ENCODE measurements at regions not wholly inside any gene's neighbourhood (a gene's known extent, or its start where the extent isn't known, plus 50 kb on each side); places are given as distances from the start of the nearest gene placed in this dataset.

GRCh38 chr7:52980129-52980528 is 55.3 kb upstream of the POM121L12 start:
- no peak for DNase-seq (ENCODE audit: extremely low read depth, low read depth, low spot score)

GRCh38 chr7:52973126-52973525 is 62.3 kb upstream of the POM121L12 start:
- no peak for DNase-seq (ENCODE audit: extremely low read depth, low read depth, low spot score)

DNA sequence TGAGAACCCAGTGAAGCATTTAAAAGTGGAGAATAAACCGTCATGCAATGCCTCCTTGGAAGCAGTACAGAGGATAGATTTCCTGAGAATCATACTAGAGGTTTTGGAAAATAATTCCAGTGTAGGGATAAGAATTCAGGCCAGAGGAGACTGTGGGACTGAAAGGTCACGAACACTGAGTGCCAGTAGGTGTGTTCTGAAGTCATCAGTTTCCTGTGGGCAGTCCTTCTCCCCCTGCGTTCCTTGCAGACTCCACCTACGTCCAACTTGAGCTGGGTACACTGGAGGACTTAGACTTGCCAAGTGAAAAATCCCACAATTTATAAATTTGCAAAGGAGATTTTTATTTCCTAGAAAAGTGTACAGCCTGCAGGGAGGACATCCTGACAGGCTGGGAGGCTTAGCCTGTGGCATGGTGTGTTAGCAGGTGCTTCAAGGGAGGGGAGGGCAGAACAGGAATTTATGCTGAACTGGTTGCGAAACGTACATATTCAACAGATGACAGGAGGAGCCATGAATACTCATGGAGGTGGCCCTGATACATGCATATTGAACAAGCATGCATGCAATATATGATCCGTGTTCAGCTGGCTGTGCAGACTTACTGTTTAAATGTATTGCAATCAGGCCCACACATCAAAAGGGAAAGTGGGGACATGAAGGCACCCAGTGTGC is 72.9 kb upstream of the POM121L12 start:
- no peak for DNase-seq (ENCODE audit: extremely low read depth, low read depth, low spot score)

DNA sequence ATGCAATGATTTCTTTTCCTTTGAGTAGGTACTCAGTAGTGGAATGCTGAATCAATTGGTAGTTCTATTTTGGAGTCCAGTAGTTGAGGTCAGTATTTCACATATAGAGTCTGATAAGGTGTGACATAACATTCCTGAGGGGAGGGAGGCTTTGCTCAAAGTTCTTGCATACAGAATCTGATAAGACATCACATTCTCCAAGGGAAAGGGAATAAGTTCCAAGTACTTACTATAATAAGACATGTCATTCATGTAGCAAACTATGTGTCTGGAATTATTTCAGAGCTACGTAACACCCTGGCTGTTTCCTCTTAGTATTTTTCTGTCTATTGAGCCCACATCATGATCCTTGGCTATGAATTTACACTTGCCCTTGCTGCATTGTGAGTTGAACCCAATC is 74.3 kb upstream of the POM121L12 start:
- DNase-seq (ENCODE audit: extremely low read depth, low read depth, low spot score): no peak

- no peak for DNase-seq (ENCODE audit: extremely low read depth, low read depth, low spot score)
Measured at GRCh38 chr7:52959878-52960660, 75.4 kb upstream of the POM121L12 start.

DNA sequence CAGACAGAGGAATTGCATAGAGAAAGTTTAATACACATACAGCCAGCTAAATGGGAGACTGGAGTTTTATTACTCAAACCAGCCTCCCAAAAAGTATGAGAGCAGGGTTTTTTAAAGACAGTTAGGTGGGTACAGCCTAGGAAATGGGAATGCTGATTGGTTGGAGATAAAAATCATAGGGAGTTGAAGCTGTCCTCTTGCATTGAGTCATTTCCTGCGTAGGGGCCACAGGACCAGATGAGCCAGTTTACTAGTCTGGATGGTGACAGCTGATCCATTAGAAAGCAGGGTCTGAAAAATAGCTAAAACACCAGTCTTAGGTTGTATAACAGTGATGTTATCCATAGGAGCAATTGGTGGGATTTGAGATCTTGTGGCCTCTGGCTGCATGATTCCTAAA is 76.1 kb upstream of the POM121L12 start:
- no peak for DNase-seq (ENCODE audit: extremely low read depth, low read depth, low spot score)

- DNase-seq (ENCODE audit: extremely low read depth, low read depth, low spot score): no peak
Measured at GRCh38 chr7:52958621-52959140, 76.8 kb upstream of the POM121L12 start.

DNA sequence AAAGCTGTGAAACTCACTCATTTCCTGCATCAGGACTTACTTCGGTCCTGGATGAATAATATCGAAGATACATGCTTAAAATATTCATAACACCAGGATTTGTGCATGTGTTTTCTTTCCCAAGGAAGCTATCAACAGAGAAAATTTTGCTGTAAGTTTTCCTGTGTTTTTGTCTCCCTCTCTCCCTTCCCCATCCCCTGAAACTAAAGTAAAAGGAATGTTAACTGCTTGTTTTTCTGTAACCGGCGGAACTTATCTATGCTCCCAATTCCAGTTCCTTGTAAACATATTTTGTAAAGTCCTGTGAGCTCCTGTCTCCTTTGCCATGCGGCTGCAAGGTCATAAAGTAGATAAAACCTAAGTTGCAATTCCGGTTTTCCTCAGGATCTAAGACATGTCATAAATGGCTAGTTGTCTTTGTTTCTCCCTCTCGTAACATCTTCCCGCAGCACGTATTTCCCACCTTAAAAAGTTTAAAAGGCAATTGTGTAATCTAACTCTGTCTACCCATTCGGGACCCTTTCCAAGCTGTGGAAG is 79.0 kb upstream of the POM121L12 start:
- no peak for DNase-seq (ENCODE audit: extremely low read depth, low read depth, low spot score)

- DNase-seq (ENCODE audit: extremely low read depth, low read depth, low spot score): no peak
Measured at GRCh38 chr7:52955522-52955921, 79.9 kb upstream of the POM121L12 start.

GRCh38 chr7:52944921-52945320 is 90.5 kb upstream of the POM121L12 start:
- no peak for DNase-seq (ENCODE audit: extremely low read depth, low read depth, low spot score)

GRCh38 chr7:52940481-52940880 is 95.0 kb upstream of the POM121L12 start:
- no peak for DNase-seq (ENCODE audit: extremely low read depth, low read depth, low spot score)

DNA sequence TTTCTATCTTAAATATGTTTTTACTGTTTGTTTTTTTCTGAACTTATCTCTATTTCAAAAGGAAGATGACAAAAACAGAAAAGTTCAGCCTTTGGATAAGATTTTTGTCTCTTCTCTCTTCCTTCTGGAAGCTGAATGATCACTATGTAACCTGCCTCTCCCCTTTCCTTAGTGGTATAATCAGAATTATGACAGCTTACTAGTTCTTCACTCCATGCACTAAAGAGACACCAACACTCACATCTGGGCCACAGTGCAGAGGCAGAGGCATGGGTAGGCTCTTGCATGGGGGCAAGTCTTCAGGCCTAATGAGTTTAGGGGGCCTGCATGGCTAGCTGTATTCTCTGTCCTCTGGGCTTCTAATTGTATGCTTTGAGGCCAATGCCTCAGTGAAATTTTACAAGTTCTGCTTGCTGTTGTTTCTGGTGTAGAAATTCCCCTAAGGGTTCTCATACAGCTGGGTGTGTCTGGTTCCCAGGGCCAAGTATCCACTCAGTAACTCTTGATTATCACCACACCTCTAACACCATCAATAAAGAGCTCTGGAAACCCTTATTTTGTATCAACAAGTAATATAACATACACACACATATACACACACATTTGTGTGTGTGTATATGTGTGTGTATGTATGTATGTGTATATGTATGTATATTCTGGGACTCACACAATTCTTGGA is 96.8 kb upstream of the POM121L12 start:
- no peak for DNase-seq (ENCODE audit: extremely low read depth, low read depth, low spot score)

- DNase-seq (ENCODE audit: extremely low read depth, low read depth, low spot score): no peak
Measured at GRCh38 chr7:52936750-52937149, 98.7 kb upstream of the POM121L12 start.

DNA sequence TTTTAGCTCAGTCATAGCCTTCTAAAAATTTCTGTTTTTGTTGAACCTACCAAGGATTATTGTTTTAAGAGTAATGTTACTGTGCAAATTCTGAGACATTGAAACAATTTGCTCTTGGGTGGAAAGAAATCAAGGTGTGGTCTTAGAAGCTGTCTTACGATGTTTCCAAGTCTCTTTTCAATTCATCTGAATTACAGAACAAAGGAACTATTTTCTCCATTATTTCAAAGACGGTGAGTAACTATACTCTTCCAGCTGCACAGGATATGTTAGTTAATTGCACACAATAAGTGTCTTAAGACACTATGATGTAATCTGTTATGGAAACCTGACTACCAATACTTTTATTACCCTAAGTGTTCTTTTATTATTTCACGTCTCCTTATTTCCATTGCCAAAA is 106.8 kb upstream of the POM121L12 start:
- DNase-seq (ENCODE audit: extremely low read depth, low read depth, low spot score): peak; percentile 64

- no peak for DNase-seq (ENCODE audit: extremely low read depth, low read depth, low spot score)
Measured at GRCh38 chr7:52925332-52925731, 110.1 kb upstream of the POM121L12 start.

GRCh38 chr7:52920977-52921376 is 114.5 kb upstream of the POM121L12 start:
- no peak for DNase-seq (ENCODE audit: extremely low read depth, low read depth, low spot score)

DNA sequence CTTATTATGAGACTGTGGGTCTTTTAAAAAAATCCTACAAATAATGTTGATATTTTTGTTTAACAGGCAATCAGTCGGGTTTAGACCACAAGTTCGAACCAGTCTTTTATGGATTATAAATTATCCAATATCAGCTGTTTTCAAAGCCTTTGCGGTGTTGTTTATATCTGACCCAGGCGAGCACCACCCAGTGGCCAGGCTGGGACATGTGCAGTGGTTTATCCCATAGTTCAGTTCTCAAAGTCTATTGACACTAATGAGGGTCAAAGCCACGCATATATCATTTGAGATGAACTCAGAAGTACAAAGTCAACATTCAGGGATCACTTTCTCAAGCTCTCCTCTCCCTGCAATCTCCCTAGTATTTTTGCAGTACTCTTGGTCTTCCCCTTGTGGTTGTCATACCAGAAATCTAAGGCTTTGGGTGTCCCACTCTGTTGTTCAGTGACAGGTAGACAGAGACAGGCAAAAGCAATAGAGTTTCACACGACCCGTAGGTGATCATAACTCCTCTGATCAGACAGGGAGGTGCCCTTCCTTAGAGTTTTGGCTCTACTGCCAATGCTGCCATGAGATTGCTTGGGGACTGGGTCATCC is 117.4 kb upstream of the POM121L12 start:
- DNase-seq (ENCODE audit: extremely low read depth, low read depth, low spot score): no peak

- DNase-seq (ENCODE audit: extremely low read depth, low read depth, low spot score): no peak
Measured at GRCh38 chr7:52911795-52912194, 123.6 kb upstream of the POM121L12 start.

DNA sequence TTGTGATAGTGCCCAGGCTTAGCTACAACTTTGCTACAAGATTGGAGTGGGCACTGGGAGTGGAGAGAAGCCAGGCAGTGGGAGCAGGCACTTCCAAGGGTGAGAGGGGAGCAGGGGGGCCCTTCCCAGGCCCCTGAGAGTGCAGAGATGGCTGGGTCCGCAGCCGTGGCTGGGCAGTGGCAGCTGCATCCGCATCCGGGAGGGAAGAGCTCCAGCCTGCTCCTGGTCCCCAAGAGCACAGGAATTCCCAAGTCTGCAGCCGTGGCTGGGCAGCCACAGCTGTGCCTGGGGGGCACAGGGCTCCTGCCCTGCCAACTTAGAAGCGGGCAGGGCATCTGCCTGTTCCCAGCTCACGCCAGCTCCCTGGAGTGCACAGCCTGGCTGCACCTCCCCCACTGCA is 124.1 kb upstream of the POM121L12 start:
- DNase-seq (ENCODE audit: extremely low read depth, low read depth, low spot score): no peak

DNA sequence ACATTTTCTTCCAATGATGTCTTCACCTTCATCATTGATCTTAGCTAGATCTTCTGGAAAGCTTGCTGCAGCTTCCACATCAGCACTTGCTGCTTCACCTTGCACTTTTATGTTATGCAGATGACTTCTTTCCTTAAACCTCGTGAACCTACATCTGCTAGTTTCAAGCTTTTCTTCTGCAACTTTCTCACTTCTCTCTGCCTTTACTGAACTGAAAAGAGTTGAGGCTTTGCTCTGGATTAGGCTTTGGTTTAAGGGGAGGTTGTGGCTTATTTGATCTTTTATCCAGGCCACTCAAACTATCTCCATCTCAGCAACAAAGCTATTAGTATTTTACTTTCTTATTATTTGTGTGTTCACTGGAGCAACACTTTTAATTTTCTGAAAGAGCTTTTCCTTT is 125.5 kb upstream of the POM121L12 start:
- no peak for DNase-seq (ENCODE audit: extremely low read depth, low read depth, low spot score)

DNA sequence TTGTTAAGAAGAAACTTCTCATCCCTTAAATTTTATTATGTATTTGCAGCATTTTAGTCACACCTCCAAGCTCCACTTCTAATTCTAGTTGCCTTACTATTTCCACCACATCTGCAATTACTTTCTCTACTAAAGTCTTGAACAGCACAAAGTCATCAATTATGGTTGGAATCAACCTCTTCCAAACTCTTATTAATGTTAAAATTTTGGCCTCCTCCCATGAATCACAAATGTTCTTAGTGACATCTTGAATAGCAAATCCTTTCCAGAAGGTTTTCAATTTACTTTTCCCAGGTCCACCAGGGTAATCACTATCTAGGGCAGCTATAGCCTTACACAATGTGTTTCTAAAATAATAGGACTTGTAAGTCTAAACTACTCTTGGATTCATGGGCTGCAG is 126.3 kb upstream of the POM121L12 start:
- no peak for DNase-seq (ENCODE audit: extremely low read depth, low read depth, low spot score)
